ENCODE measurements at regions not wholly inside any gene's neighbourhood (a gene's known extent, or its start where the extent isn't known, plus 50 kb on each side); places are given as distances from the start of the nearest gene placed in this dataset.

GRCh38 chr14:75333606-75334548, 55.2 kb downstream of the FOS start:
- peak; percentile 62 for DNase-seq
- ATAC-seq = peak; percentile 74

GRCh38 chr14:75334549-75335051, 56.0 kb downstream of the FOS start:
- intact Hi-C loops (cut with micrococcal nuclease) = no loop called here
- ATAC-seq (peak; percentile 32), DNase-seq (no peak)

More at GRCh38 chr14:75333606-75334548, 55.2 kb downstream of the FOS start:
- intact Hi-C loops (cut with micrococcal nuclease) = no loop called here

GRCh38 chr14:75335571-75335970, 56.9 kb downstream of the FOS start:
- no peak for ATAC-seq
- intact Hi-C loops (cut with micrococcal nuclease) = no loop called here
- DNase-seq = no peak

- ATAC-seq (no peak), DNase-seq (no peak)
- intact Hi-C loops (cut with micrococcal nuclease) = no loop called here
Observed at GRCh38 chr14:75338398-75338797, 59.8 kb downstream of the FOS start.

GRCh38 chr14:75339059-75339458, 60.4 kb downstream of the FOS start:
- ATAC-seq = no peak
- intact Hi-C loops (cut with micrococcal nuclease) = no loop called here
- DNase-seq = no peak

GRCh38 chr14:75340921-75341320, 62.3 kb downstream of the FOS start:
- ATAC-seq (peak; percentile 94), DNase-seq (peak; percentile 89)
- intact Hi-C loops (cut with micrococcal nuclease) = no loop called here

GRCh38 chr14:75341620-75342019, 63.0 kb downstream of the FOS start:
- no peak for DNase-seq
- peak; percentile 27 for ATAC-seq
- intact Hi-C loops (cut with micrococcal nuclease) = no loop called here

- intact Hi-C loops (cut with micrococcal nuclease) = no loop called here
- DNase-seq = no peak
Observed at GRCh38 chr14:75342762-75343599, 64.4 kb downstream of the FOS start.

GRCh38 chr14:75343911-75344310, 65.3 kb downstream of the FOS start:
- intact Hi-C loops (cut with micrococcal nuclease) = no loop called here
- DNase-seq (no peak), ATAC-seq (no peak)

More at GRCh38 chr14:75342762-75343599, 64.4 kb downstream of the FOS start:
- ATAC-seq = no peak

- DNase-seq (no peak), ATAC-seq (no peak)
- intact Hi-C loops (cut with micrococcal nuclease) = no loop called here
Observed at GRCh38 chr14:75344411-75344810, 65.8 kb downstream of the FOS start.

- DNase-seq (no peak), ATAC-seq (no peak)
- intact Hi-C loops (cut with micrococcal nuclease) = no loop called here
Observed at GRCh38 chr14:75350505-75351060, 72.0 kb downstream of the FOS start.

GRCh38 chr14:75359098-75359497, 68.7 kb upstream of the JDP2 start:
- no peak for DNase-seq
- no peak for ATAC-seq
- intact Hi-C loops (cut with micrococcal nuclease) = no loop called here

GRCh38 chr14:75361041-75361440, 66.8 kb upstream of the JDP2 start:
- no peak for DNase-seq
- no peak for ATAC-seq
- intact Hi-C loops (cut with micrococcal nuclease) = no loop called here

- peak; percentile 45 for ATAC-seq
- peak; percentile 54 for DNase-seq
- intact Hi-C loops (cut with micrococcal nuclease) = no loop called here
Observed at GRCh38 chr14:75361751-75362433, 65.9 kb upstream of the JDP2 start.

- ATAC-seq = no peak
- intact Hi-C loops (cut with micrococcal nuclease) = no loop called here
Observed at GRCh38 chr14:75363130-75363529, 64.7 kb upstream of the JDP2 start.

GRCh38 chr14:75363570-75364227, 64.1 kb upstream of the JDP2 start:
- intact Hi-C loops (cut with micrococcal nuclease) = no loop called here
- peak; percentile 20 for ATAC-seq

More at GRCh38 chr14:75363130-75363529, 64.7 kb upstream of the JDP2 start:
- DNase-seq = no peak

GRCh38 chr14:75365116-75365515, 62.7 kb upstream of the JDP2 start:
- ATAC-seq (no peak), DNase-seq (no peak)
- intact Hi-C loops (cut with micrococcal nuclease) = no loop called here

More at GRCh38 chr14:75363570-75364227, 64.1 kb upstream of the JDP2 start:
- no peak for DNase-seq

GRCh38 chr14:75366963-75367362, 60.9 kb upstream of the JDP2 start:
- no peak for ATAC-seq
- intact Hi-C loops (cut with micrococcal nuclease) = no loop called here
- DNase-seq = no peak

Measured in left ventricle myocardium superior (tissue), 1 donor.